ENCODE measurements at regions not wholly inside any gene's neighbourhood (a gene's known extent, or its start where the extent isn't known, plus 50 kb on each side); places are given as distances from the start of the nearest gene placed in this dataset.
A peak's percentile ranks its signal among the peaks of the same experiment; 100 is the strongest.
"Not testable (repeated sequence)": the region's sequence is repeated elsewhere in the genome, so short reads cannot be mapped to it uniquely, and the experiment has no call there.

DNA sequence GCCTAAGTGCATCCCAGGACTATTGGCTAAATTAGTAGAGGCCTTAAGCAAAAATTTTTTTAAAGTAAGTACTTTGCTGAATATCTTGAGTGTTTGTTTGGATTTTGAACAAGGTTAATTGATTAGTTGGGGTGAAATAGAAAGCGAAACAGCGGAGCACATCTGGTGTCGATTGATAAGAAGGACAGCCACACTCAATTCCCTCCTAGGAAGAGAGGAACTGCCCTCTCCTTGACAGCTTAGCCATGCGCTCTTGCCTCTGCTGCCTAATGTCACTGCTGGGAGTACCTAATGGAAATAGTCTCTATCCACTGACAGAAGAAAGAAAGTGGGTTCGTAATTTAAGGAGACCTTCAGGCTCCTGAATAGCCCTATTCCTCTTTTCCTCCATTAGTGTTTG, 943.6 kb downstream of the DIPK2A start:
- DNase-seq (ENCODE audit: low read depth, low spot score) = no peak

DNA sequence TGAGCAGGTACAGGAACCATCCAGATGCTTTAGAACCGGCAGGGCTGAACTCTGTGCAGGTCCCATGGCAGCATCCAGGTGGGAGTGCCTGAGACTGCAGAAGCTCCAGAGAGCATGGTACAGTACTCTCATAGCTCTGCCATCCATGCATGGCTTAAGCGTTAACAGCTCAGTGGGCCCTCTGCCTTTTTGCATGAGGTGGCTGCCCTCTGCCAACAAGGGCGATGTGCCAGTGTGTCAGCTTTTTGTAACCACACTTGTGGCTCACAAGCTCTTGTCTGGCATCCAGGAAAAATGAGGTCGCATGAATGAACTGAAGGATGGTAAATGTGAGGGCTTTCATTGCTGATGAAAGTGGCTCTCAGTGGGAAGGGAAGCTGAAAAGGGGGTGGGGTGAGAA, 950.1 kb downstream of the DIPK2A start:
- peak; percentile 54 for DNase-seq (ENCODE audit: low read depth, low spot score)

DNA sequence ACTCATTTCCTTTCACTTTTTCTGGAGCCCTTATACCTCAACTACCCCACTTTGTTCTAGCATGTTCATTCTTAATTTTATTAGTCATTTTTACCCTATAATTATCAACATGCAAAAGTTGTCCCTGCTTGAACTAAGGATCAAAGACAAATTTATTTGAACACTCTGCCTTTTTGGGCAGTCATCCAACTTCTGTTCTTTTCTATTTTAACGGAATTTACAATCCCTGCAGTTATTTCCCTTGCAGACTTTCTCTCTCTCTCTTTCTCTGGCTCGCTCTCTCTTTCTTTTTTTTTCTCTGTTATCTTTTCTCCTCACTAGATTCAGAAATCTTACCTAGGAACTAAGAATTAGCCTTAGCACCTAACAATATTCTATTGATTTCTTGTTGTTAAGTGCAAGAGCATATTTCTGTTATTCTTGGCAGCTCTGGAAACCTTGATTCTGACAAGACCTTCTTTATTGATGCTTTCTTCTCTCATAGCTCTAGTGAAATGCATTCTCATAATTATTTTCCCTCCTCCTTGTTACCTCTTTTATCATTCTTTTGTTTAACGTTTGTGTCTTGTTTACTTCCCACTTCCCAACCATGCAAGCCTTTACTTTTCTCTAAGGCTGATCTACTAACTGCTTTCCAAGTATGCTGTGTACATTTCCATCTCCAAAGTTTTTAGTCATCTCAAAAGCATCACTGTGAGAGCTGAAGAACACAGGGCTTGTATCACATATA, 951.6 kb downstream of the DIPK2A start:
- peak; percentile 39 for DNase-seq (ENCODE audit: low read depth, low spot score)

DNA sequence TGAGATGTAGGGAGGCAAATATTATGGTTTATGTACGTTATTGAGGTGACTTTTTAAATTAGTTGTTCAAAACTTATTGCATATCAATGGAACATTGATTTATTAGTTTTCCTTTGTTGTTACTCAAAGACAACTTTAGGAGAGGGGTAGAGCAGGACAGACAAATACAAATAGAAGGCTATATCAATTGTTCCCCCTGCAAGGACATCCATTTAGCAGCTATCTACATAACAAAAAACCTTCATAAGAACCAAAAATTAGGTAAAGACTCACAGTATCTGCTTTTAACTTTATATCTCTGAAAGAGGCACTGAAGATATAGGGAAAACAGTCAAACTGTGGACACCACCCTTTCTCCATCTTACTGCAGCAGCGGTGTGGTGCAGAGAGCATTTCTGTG, 958.8 kb downstream of the DIPK2A start:
- DNase-seq (ENCODE audit: low read depth, low spot score) = no peak

DNA sequence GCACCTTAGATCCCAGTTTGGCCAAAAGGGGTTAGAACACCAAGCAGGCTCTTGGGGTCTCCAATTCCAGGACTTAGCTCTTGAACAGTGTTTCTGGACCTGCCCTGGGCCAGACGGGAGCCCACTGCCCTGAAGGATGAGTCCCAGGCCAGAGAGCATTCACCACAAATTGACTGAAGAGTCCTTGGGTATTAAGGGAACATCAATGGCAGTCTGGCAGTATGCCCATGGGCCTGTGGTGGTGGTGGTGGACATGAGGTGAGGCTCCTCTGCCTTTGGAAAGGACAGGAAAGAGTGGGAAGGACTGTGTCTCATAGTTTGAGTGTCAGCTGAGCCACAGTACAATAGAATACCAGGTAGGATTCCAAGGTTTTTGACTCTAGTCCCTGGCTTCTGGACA, 960.0 kb downstream of the DIPK2A start:
- DNase-seq (ENCODE audit: low read depth, low spot score) = no peak

GRCh38 chr3:144942093-144942837, 970.6 kb downstream of the DIPK2A start:
- no peak for DNase-seq (ENCODE audit: low read depth, low spot score)

- DNase-seq (ENCODE audit: low read depth, low spot score) = no peak
Measured at GRCh38 chr3:144942838-144943197, 971.2 kb downstream of the DIPK2A start.

DNA sequence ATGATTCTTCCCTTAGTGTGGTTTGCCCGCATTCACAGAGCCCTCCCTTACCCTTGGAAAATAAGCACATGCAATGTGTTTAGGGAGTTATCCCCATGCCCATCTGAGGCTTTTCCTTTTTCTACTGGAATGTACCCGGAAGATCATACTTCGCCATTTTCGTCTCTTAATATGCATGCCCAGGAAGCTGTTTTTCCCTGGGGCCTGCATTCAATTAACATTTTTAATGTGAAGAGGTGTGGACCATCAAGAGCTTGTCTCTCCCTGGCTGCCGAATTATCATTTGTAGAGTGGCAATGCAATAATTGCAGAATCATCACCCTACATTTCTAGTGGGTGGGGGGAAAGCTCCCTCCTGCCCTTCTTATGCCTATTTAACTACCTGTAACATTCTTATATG, 976.3 kb downstream of the DIPK2A start:
- DNase-seq (ENCODE audit: low read depth, low spot score) = no peak

DNA sequence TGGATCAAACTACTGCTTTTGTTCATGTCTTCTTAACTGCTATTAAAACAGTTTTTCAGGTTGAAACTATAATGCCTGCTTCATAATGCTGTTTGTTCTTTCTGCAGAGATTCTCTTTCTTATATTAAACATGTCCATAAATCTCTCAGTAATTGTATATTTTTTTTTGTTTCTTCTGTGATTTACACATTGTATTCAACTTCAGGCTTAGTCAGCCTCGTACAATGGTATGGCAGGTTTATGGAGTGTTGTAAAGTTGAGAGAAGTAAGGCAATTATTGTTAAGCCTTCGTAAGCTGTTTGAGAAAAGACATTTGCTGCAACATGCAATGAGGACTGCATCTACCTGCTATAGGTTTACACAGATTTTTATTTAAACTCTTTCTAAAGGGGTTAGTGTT, 977.1 kb downstream of the DIPK2A start:
- no peak for DNase-seq (ENCODE audit: low read depth, low spot score)

DNA sequence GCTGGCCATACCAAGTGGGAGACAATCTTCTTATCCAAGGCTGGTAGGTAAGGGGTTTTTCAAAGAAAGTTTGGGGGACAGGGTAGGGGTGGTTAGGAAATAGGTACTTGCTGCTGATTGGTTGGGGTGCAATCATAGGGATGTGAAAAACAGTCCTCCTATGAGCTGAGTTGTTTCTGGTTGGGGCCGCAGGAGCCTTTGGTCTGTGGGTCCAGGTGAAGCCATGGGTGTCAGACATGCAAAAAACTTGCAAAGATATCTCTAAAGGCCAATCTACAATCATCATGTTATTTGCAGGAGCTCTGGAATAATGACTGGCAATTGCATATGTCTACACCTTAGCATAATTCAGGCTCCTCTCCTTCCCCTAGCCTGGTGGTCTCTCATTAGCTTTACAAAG, 982.3 kb downstream of the DIPK2A start:
- DNase-seq (ENCODE audit: low read depth, low spot score) = no peak

DNA sequence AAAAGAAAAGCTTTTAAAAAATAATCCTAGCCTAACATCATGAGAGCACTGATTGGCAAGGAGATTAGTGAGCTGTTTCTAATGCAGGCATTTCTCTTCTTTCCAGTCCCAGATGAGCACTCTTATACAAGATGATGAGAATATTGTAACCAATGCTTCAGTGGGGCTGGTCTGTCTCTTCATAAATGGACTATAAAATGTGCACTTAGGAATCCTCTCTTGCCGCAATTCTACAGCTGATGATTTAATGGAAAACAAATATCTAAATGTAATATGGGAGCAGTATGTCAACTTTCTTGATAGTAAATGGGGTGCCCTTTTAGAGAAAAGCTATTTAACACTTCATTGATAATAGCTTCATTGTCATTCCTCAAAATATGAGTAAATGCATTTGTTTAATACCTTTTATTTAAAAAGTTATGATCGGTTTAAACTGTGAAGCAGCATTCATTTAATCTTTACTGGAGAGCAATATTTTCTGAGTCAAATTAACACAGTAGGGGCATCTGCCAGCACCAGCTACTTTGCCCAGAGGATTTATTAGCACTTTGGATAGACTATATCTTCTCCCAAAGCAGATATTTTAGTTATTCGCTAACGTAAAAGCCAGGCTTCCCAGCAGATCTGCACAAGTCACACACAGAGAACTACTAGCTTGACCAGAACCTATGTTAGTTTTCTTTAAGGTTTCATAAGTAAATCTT, 985.9 kb downstream of the DIPK2A start:
- DNase-seq (ENCODE audit: low read depth, low spot score) = no peak

DNA sequence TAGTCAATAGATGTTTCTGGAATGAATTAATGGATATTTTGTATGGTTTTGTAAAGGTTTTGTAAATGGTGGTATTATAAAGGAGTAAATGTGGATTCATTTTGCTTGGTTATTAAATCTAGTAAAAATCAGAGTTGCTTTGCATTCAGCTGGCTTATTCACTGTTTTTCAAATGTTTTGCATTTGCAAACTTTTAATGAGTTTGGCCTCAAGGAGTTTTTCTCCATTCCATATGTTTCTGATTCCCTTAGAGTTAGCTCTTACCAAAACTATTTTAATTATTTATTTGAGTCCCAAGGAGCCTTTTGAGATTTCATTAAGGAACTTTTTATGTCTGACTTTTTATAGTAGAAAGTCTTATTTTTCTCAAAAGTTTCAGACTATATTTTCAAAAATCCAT, 992.2 kb downstream of the DIPK2A start:
- DNase-seq (ENCODE audit: low read depth, low spot score) = no peak

- no peak for DNase-seq (ENCODE audit: low read depth, low spot score)
Measured at GRCh38 chr3:144966560-144966959, 994.9 kb downstream of the DIPK2A start.

GRCh38 chr3:144968750-144969350, 997.2 kb downstream of the DIPK2A start:
- DNase-seq (ENCODE audit: low read depth, low spot score) = peak; percentile 27

DNA sequence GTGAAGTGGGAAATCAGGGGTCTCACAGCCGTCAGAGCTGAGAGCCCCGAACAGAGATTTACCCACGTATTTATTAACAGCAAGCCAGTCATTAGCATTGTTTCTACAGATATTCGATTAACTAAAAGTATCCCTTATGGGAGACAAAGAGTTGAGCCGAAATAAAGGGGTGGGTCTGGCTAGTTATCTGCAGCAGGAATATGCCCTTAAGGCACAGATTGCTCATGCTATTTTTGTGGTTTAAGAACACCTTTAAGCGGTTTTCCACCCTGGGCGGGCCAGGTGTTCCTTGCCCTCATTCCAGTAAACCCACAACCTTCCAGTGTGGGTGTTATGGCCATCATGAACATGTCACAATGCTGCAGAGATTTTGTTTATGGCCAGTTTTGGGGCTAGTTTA, 1012.9 kb downstream of the DIPK2A start:
- DNase-seq (ENCODE audit: low read depth, low spot score) = not testable (repeated sequence)

DNA sequence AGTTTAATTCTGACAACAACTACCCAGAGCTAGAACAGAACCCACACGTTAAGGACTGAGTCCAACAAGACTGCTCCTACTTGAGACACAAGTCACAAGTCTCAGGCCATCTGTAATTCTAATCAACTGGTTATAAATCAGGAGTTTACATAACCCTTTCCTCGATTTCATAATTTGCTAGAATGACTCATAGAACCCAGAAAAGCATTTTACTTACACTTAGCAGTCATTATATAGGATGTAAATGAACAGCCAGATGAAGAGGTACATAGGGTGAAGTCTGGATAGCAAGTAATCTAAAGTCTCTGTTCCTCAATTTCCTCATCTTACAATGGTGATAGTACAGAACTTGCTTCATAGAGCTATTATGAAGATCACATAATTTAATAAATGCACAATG, 1018.2 kb downstream of the DIPK2A start:
- DNase-seq (ENCODE audit: low read depth, low spot score) = no peak

DNA sequence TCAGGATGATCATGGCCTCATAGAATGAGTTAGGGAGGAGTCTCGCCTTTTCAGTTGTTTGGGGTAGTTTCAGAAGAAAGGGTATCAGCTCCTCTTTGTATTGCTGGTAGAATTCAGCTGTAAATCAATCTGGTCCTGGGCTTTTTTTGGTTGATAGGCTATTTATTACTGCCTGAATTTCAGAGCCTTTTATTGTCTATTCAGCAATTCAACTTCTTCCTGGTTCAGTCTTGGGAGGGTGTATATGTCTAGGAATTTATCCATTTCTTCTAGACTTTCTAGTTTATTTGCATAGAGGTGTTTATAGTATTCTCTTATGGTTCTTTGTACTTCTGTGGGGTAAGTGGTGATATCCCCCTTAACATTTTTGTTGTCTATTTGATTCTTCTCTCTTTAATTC, 1024.2 kb downstream of the DIPK2A start:
- no peak for DNase-seq (ENCODE audit: low read depth, low spot score)

DNA sequence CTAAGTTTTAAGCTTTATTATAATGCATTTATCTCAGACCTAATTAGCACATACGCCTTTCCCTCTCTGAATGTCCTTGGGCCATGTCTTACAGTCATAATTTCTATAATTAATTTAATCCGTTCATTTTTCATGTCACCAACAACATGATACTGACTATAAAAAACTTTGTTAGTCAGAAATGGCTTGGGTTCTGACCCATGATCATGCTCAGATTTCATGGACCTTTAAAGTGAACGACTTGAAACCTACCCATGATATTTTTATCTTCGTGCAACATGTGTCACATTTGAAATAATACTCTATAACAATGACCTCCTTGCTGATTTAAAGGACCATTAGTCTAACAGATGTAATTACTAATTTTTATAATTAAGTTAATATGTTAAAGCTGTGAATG, 1033.8 kb downstream of the DIPK2A start:
- DNase-seq (ENCODE audit: low read depth, low spot score) = no peak

DNA sequence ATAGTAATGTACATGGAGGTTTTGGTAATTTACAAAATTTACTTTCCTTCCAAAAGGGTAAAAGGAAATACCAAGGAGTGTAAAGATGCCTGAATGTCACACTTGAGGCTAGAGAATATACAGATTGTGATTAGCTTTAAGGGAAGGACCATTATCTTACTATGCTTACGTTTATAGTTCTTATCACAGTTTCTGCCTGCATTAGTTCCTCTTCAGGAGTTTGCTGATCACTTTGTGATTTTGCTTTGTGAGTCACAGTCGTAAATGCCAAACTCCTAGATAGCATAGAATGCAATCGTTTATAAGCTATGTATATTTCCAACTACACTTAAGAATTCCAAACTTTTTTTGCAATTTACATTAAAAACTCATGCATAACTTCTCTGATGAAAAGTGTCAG, 1034.6 kb downstream of the DIPK2A start:
- DNase-seq (ENCODE audit: low read depth, low spot score) = no peak

- no peak for DNase-seq (ENCODE audit: low read depth, low spot score)
Measured at GRCh38 chr3:145013931-145014330, 1042.3 kb downstream of the DIPK2A start.

- DNase-seq (ENCODE audit: low read depth, low spot score) = peak; percentile 13
Measured at GRCh38 chr3:145015253-145015652, 1043.6 kb downstream of the DIPK2A start.

DNA sequence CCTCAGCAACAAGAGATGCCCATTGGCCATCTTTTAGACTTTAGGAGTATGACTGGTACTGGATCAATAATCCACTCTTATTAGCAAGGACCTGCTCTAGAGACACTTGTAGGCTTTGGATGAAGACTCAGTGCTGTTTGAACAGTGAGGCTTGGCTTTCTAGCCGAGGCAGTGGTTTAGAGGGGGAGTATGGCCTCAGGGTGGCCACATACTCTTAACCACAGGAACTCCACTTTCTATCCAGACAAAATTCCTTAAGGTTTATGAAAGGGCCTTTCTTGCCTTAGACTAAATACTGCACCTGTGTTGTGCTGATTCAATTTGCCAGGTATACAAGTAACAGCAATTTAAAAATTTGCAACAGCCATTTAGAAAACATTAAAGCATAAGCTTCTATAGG, 1046.3 kb downstream of the DIPK2A start:
- DNase-seq (ENCODE audit: low read depth, low spot score) = peak; percentile 78
